HFFc6 (cell line): ENCODE measurements at regions not wholly inside any gene's neighbourhood (a gene's known extent, or its start where the extent isn't known, plus 50 kb on each side); places are given as distances from the start of the nearest gene placed in this dataset.

Experiments used
- DNase-seq: peaks from one replicate; pipeline ENCODE4 v3.0.0-alpha.2; 2018
- H3K27ac Mint-ChIP-seq: 2 replicates; pipeline ENCODE4 v1.8.0; 2020; ENCODE audit warnings: mild to moderate bottlenecking, mixed read lengths
- H3K27me3 Mint-ChIP-seq: 2 replicates; pipeline ENCODE4 v1.8.0; 2021; ENCODE audit warnings: mild to moderate bottlenecking, moderate library complexity, mixed read lengths; ENCODE audit not compliant: insufficient read depth
- H3K36me3 Mint-ChIP-seq: 2 replicates; pipeline ENCODE4 v1.8.0; 2021; ENCODE audit warnings: low read depth, mixed read lengths
- H3K4me1 Mint-ChIP-seq: 2 replicates; pipeline ENCODE4 v1.8.0; 2020; ENCODE audit warnings: low read depth, mixed read lengths
- H3K4me3 Mint-ChIP-seq: 2 replicates; pipeline ENCODE4 v1.8.0; 2020; ENCODE audit warnings: mild to moderate bottlenecking, moderate library complexity, mixed read lengths
- H3K9me3 Mint-ChIP-seq: 2 replicates; pipeline ENCODE4 v1.8.0; 2020; ENCODE audit warnings: mild to moderate bottlenecking, mixed read lengths
- CTCF ChIP-seq: fragments of 200-600 bp; sonication (generic); IDR thresholded peaks from 2 replicates; pipeline ENCODE4 v1.5.0; 2021; ENCODE audit warnings: antibody characterized with exemption, mild to moderate bottlenecking

DNA sequence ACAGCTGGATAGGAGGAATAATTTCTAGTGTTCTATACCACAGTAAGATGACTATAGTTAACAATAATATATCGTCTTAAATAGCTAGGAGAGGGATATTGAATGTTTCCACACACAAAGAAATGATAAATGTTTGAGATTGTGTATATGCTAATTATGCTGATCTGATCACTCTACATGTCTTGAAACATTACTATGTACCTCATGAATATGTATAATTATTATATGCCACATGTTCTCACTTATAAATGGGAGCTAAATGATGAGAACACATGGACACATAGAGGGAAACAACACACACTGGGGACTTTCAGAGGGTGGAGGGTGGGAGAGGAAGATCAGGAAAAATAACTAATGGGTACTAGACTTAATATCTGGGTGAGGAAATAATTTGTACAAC lies 53.2 kb upstream of the MAGEA4 start:
- DNase-seq, result no peak
- Mint-ChIP-seq H3K36me3 (no peaks in the 10 kb centered on the region), H3K9me3 (no peaks in the 10 kb centered on the region), H3K4me1 (no peaks in the 10 kb centered on the region), H3K27me3 (peaks cover 3% of the 10 kb centered on the region; the same call in 1 of the 2 replicates), H3K27ac (no peak overlapping the region), H3K4me3 (no peak overlapping the region)
- no peak for TF ChIP-seq CTCF

DNA sequence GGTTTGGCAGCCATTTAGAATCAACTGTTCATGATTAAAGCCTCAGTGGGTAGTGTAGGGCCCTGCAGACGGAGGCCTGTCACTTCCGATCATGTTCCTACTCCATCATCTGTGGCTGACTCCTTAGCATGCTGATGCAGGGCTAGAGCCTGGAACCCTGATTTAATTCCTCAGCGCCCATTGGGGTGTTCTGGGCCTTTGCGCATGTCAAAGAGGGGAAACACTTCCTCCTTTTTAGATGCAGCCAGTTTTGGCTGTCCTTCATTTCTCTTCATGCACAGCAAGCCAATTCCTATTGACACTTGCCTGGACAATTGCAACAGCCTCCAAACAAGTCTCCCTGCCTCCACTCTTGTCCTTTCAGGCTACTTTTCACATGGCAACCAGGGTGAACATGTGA lies 51.9 kb upstream of the MAGEA4 start:
- Mint-ChIP-seq H3K27me3 (peaks cover 2% of the 10 kb centered on the region; the same call in 1 of the 2 replicates), H3K4me1 (no peaks in the 10 kb centered on the region), H3K36me3 (no peaks in the 10 kb centered on the region), H3K4me3 (no peak overlapping the region), H3K27ac (no peak overlapping the region), H3K9me3 (no peaks in the 10 kb centered on the region)
- DNase-seq, result no peak
- TF ChIP-seq CTCF, result no peak
